Mesendoderm (in vitro differentiated cells): ENCODE measurements at regions not wholly inside any gene's neighbourhood (a gene's known extent, or its start where the extent isn't known, plus 50 kb on each side); places are given as distances from the start of the nearest gene placed in this dataset.

Experiments
- DNase-seq: peaks from one replicate; pipeline ENCODE4 v3.0.0; 2013
- H2AK5ac ChIP-seq: 2 replicates; pipeline ENCODE4 v1.6.1; 2013; ENCODE audit warnings: low read length, inconsistent platforms
- H2BK120ac ChIP-seq: 2 replicates; pipeline ENCODE4 v1.6.1; 2013; ENCODE audit warnings: low read depth, mild to moderate bottlenecking, low read length, moderate library complexity, mixed read lengths
- H2BK15ac ChIP-seq: replicated peaks from 2 replicates; pipeline ENCODE4 v1.6.1; 2013; ENCODE audit warnings: low read depth, mild to moderate bottlenecking, moderate library complexity
- H2BK5ac ChIP-seq: 2 replicates; pipeline ENCODE4 v1.6.1; 2013; ENCODE audit warnings: low read length, inconsistent platforms
- H3K18ac ChIP-seq: 2 replicates; pipeline ENCODE4 v1.6.1; 2013; ENCODE audit warnings: mild to moderate bottlenecking, low read length, mixed read lengths
- H3K23ac ChIP-seq: one replicate; pipeline ENCODE4 v1.6.1; 2013; ENCODE audit warnings: low read length
- H3K27ac ChIP-seq: 2 replicates; pipeline ENCODE4 v1.5.1; 2013; ENCODE audit warnings: low read depth, mild to moderate bottlenecking, inconsistent platforms, low read length, moderate library complexity
- H3K27me3 ChIP-seq: 2 replicates; pipeline ENCODE4 v1.6.1; 2013; ENCODE audit warnings: low read length, control low read depth, mild to moderate bottlenecking, inconsistent platforms; ENCODE audit not compliant: insufficient read depth, poor library complexity
- H3K36me3 ChIP-seq: 2 replicates; pipeline ENCODE4 v1.6.1; 2013; ENCODE audit warnings: low read length, inconsistent platforms; ENCODE audit not compliant: control insufficient read depth, insufficient read depth
- H3K4ac ChIP-seq: one replicate; pipeline ENCODE4 v1.6.1; 2013; ENCODE audit warnings: low read depth, mild to moderate bottlenecking, low read length, moderate library complexity
- H3K4me1 ChIP-seq: 2 replicates; pipeline ENCODE4 v1.6.1; 2013; ENCODE audit warnings: low read depth, low read length, inconsistent platforms; ENCODE audit not compliant: control insufficient read depth
- H3K4me2 ChIP-seq: 2 replicates; pipeline ENCODE4 v1.6.1; 2013; ENCODE audit warnings: low read length
- H3K4me3 ChIP-seq: 2 replicates; pipeline ENCODE4 v1.5.1; 2013; ENCODE audit warnings: mild to moderate bottlenecking, low read length
- H3K56ac ChIP-seq: one replicate; pipeline ENCODE4 v1.6.1; 2013; ENCODE audit warnings: low read length
- H3K79me1 ChIP-seq: 2 replicates; pipeline ENCODE4 v1.6.1; 2013; ENCODE audit warnings: low read length, inconsistent platforms
- H3K79me2 ChIP-seq: 2 replicates; pipeline ENCODE4 v1.6.1; 2013; ENCODE audit warnings: mild to moderate bottlenecking, low read length; ENCODE audit not compliant: control insufficient read depth, insufficient read depth
- H3K9ac ChIP-seq: 2 replicates; pipeline ENCODE4 v1.6.1; 2013; ENCODE audit warnings: low read length, inconsistent platforms
- H4K5ac ChIP-seq: one replicate; pipeline ENCODE4 v1.6.1; 2013; ENCODE audit warnings: low read length
- H4K8ac ChIP-seq: one replicate; pipeline ENCODE4 v1.6.1; 2013; ENCODE audit warnings: low read depth, mild to moderate bottlenecking, control low read depth, low read length, moderate library complexity
- WGBS: extraction: QIAGEN DNeasy Blood & Tissue Kit; methylation state at CpG from one replicate; pipeline ENCODE4 v1.1.7; 2013; ENCODE audit warnings: low lambda C conversion rate, missing lambda C conversion rate; ENCODE audit not compliant: insufficient coverage; ENCODE audit errors: extremely low coverage; 5-methylcytosine and 5-hydroxymethylcytosine counted together

- H2AK5ac ChIP-seq: no peak overlapping the region
- no peak overlapping the region for H3K4me2 ChIP-seq
- no peaks in the 10 kb centered on the region for H3K79me2 ChIP-seq
- no peak overlapping the region for H3K23ac ChIP-seq
- H3K79me1 ChIP-seq: no peaks in the 10 kb centered on the region
- no peaks in the 10 kb centered on the region for H3K4me1 ChIP-seq
- H2BK120ac ChIP-seq: no peak overlapping the region
- no peak overlapping the region for H2BK5ac ChIP-seq
- no peak overlapping the region for H3K56ac ChIP-seq
- H4K8ac ChIP-seq: no peak overlapping the region
- H3K4me3 ChIP-seq: no peak overlapping the region
- no peak overlapping the region for H4K5ac ChIP-seq
- WGBS: no CpG with 5 or more reads among the region's 12 CpGs
- no peak overlapping the region for H3K27ac ChIP-seq
- H3K36me3 ChIP-seq: peaks cover 2% of the 10 kb centered on the region
- H3K18ac ChIP-seq: no peak overlapping the region
- no peaks in the 10 kb centered on the region for H3K27me3 ChIP-seq
- H3K4ac ChIP-seq: no peak overlapping the region
- no peak overlapping the region for H2BK15ac ChIP-seq
- no peak for DNase-seq
- H3K9ac ChIP-seq: no peak overlapping the region
These were observed 249.7 kb downstream of the GLI2 start for GRCh38 chr2:120985174-120985996.

GRCh38 chr2:120985997-120986651 lies 250.5 kb downstream of the GLI2 start:
- WGBS: no CpG with 5 or more reads among the region's 27 CpGs
- Histone ChIP-seq H3K27me3 (no peaks in the 10 kb centered on the region), H3K23ac (no peak overlapping the region), H3K79me2 (no peaks in the 10 kb centered on the region), H3K4me1 (no peaks in the 10 kb centered on the region), H2AK5ac (no peak overlapping the region), H3K36me3 (peaks cover 2% of the 10 kb centered on the region), H3K79me1 (no peaks in the 10 kb centered on the region), H3K4me2 (no peak overlapping the region), H2BK15ac (no peak overlapping the region), H3K9ac (no peak overlapping the region), H3K56ac (no peak overlapping the region), H3K4me3 (no peak overlapping the region), H3K4ac (no peak overlapping the region), H3K18ac (no peak overlapping the region), H2BK5ac (no peak overlapping the region), H2BK120ac (no peak overlapping the region), H4K5ac (no peak overlapping the region), H3K27ac (no peak overlapping the region), H4K8ac (no peak overlapping the region)
- no peak for DNase-seq

DNA sequence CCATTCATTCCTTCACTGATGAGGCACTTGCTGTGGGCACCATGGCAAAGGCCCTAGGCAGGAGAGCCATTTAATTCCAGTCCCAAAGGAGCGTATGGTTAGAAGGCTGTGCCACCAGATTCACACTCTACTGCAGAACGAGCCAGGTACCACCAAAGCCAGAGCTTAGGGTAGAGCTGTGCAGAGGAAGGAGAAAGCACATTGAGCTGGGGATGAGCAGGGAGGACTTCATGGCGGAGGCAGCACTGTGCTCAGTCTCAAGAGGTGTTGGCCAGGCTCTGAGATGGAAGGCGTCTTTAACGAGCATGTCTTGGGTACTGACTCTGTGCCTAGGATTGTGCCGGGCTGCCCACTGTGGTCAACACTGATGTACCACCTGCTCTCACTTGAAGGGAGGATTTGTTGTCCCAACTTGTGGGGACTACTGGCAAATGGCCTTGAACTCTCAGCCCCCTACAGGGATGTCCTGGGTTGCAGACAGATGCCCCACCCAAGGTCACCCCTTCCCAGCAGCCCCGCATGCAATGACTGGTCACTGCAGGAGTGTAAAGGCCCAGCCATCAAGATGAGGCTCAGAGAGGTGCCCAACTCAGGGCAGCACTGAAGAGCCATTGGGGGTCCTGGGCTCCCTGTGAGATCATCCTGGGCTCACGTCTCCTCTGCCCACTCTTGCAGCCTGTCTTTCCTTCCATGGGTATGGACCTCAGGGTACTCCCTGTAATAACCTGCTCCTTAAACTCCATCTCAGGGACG lies 251.4 kb downstream of the GLI2 start:
- Histone ChIP-seq H4K8ac (no peak overlapping the region), H3K18ac (no peak overlapping the region), H3K4ac (no peak overlapping the region), H3K23ac (no peak overlapping the region), H3K27ac (no peak overlapping the region), H3K4me2 (no peak overlapping the region), H3K79me2 (no peaks in the 10 kb centered on the region), H3K9ac (no peak overlapping the region), H3K56ac (no peak overlapping the region), H3K4me1 (no peaks in the 10 kb centered on the region), H2AK5ac (no peak overlapping the region), H3K4me3 (no peak overlapping the region), H2BK15ac (no peak overlapping the region), H4K5ac (no peak overlapping the region), H3K36me3 (peaks cover 2% of the 10 kb centered on the region), H3K27me3 (no peaks in the 10 kb centered on the region), H2BK5ac (no peak overlapping the region), H3K79me1 (no peaks in the 10 kb centered on the region), H2BK120ac (no peak overlapping the region)
- no peak for DNase-seq
- WGBS: no CpG with 5 or more reads among the region's 9 CpGs

DNA sequence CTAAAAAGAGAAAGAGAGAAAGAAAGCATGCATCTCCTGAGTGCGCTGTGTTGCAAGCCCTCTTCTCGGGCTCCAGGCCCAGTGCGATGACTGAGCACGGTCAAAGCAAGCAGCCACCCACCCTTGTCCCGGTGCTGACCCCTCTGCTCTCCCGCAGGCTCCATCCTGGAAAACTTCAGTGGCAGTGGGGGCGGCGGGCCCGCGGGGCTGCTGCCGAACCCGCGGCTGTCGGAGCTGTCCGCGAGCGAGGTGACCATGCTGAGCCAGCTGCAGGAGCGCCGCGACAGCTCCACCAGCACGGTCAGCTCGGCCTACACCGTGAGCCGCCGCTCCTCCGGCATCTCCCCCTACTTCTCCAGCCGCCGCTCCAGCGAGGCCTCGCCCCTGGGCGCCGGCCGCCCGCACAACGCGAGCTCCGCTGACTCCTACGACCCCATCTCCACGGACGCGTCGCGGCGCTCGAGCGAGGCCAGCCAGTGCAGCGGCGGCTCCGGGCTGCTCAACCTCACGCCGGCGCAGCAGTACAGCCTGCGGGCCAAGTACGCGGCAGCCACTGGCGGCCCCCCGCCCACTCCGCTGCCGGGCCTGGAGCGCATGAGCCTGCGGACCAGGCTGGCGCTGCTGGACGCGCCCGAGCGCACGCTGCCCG lies 252.5 kb downstream of the GLI2 start:
- no peak for DNase-seq
- Histone ChIP-seq H3K79me1 (no peaks in the 10 kb centered on the region), H2BK5ac (no peak overlapping the region), H3K4me3 (no peak overlapping the region), H3K56ac (no peak overlapping the region), H3K9ac (no peak overlapping the region), H3K4me1 (no peaks in the 10 kb centered on the region), H4K8ac (no peak overlapping the region), H3K36me3 (peaks cover 2% of the 10 kb centered on the region), H2BK15ac (no peak overlapping the region), H3K23ac (no peak overlapping the region), H3K4ac (no peak overlapping the region), H3K18ac (no peak overlapping the region), H3K79me2 (no peaks in the 10 kb centered on the region), H4K5ac (no peak overlapping the region), H3K27ac (no peak overlapping the region), H3K4me2 (no peak overlapping the region), H3K27me3 (no peaks in the 10 kb centered on the region), H2BK120ac (no peak overlapping the region), H2AK5ac (no peak overlapping the region)
- no CpG with 5 or more reads among the region's 68 CpGs for WGBS

DNA sequence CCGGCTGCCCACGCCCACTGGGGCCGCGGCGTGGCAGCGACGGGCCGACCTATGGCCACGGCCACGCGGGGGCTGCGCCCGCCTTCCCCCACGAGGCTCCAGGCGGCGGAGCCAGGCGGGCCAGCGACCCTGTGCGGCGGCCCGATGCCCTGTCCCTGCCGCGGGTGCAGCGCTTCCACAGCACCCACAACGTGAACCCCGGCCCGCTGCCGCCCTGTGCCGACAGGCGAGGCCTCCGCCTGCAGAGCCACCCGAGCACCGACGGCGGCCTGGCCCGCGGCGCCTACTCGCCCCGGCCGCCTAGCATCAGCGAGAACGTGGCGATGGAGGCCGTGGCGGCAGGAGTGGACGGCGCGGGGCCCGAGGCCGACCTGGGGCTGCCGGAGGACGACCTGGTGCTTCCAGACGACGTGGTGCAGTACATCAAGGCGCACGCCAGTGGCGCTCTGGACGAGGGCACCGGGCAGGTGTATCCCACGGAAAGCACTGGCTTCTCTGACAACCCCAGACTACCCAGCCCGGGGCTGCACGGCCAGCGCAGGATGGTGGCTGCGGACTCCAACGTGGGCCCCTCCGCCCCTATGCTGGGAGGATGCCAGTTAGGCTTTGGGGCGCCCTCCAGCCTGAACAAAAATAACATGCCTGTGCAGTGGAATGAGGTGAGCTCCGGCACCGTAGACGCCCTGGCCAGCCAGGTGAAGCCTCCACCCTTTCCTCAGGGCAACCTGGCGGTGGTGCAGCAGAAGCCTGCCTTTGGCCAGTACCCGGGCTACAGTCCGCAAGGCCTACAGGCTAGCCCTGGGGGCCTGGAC lies 253.2 kb downstream of the GLI2 start:
- H3K27ac ChIP-seq: no peak overlapping the region
- no peak overlapping the region for H3K56ac ChIP-seq
- no peak overlapping the region for H2AK5ac ChIP-seq
- H3K4me2 ChIP-seq: no peak overlapping the region
- no peaks in the 10 kb centered on the region for H3K79me2 ChIP-seq
- H3K36me3 ChIP-seq: peaks cover 2% of the 10 kb centered on the region
- H3K18ac ChIP-seq: no peak overlapping the region
- no peak overlapping the region for H2BK120ac ChIP-seq
- no peak overlapping the region for H4K8ac ChIP-seq
- H2BK5ac ChIP-seq: no peak overlapping the region
- no peaks in the 10 kb centered on the region for H3K79me1 ChIP-seq
- H3K4me3 ChIP-seq: no peak overlapping the region
- H4K5ac ChIP-seq: no peak overlapping the region
- no peaks in the 10 kb centered on the region for H3K27me3 ChIP-seq
- DNase-seq: no peak
- H3K4me1 ChIP-seq: no peaks in the 10 kb centered on the region
- H3K4ac ChIP-seq: no peak overlapping the region
- no peak overlapping the region for H2BK15ac ChIP-seq
- no peak overlapping the region for H3K9ac ChIP-seq
- WGBS: no CpG with 5 or more reads among the region's 74 CpGs
- H3K23ac ChIP-seq: no peak overlapping the region
